Stimulated activated CD4-positive, alpha-beta T cell treated with anti-CD3 and anti-CD28 coated beads, Interleukin-4, amount 100 ng/mL, for 24 hours (primary cell): ENCODE measurements at regions not wholly inside any gene's neighbourhood (a gene's known extent, or its start where the extent isn't known, plus 50 kb on each side); places are given as distances from the start of the nearest gene placed in this dataset.
"Not testable (repeated sequence)": the region's sequence is repeated elsewhere in the genome, so short reads cannot be mapped to it uniquely, and the experiment has no call there.

Experiments
- DNase-seq: peaks from one replicate; pipeline ENCODE4 v3.0.0-alpha.2; 2020

DNA sequence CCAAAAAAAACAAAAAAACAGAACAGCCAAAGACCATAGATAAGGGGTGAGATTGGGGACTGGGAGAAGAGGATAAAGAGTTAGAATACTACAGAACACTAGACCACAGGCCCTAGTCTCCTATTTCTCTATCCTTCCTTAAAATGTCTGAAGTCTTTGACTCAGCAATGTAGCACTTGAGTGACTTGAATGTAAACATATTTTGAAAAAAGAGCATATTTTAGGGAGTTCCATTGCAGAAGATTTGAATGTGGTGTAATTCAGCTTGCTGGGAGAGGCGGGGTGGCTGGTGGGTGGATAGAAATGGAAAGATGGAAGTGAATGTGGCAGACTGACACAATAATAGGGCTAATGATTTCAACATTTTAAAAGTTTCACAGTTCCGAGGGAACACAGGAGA lies 144.9 kb downstream of the CHIC2 start:
- DNase-seq, result no peak

DNA sequence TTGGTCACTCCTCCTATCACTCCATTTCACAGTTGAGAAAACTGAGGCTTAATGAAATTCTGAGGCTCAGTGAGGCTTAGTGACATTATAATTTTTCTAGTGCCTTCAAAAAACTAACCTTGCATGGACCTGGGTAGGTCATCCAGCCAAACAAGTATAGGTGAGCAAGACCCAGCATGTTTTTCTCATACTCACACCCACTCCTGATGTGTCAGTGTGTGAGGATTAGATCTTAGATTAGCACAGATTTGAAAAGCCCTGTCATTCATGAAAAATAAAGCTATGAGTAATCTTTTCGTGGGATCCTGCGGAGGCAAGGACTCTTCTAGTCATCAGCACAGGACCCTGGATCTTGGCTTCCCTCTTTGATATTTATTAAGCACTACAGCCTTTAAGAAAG lies 146.7 kb downstream of the CHIC2 start:
- no peak for DNase-seq

DNA sequence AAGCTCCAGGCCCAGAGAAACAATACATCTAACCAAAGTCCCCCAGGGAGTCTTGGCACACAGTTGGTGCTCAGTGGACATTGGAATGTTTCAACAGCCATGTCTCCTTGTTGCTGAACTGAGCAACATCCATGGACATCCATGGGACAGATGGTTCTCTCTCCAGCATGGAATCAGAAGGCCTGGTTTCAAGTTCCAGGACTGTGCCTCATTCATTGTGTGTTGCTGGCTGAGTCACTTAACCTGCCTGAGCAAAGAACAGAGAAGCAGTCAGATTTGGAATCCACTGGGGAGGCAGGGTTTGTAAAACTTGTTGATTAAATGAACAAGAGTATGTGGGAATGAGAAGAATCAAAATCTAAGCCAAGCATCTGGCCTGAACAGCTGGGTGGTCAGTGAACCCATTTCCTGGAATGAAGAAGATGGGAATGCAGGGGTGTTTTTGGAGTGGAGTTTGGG lies 147.9 kb downstream of the CHIC2 start:
- DNase-seq, result no peak

DNA sequence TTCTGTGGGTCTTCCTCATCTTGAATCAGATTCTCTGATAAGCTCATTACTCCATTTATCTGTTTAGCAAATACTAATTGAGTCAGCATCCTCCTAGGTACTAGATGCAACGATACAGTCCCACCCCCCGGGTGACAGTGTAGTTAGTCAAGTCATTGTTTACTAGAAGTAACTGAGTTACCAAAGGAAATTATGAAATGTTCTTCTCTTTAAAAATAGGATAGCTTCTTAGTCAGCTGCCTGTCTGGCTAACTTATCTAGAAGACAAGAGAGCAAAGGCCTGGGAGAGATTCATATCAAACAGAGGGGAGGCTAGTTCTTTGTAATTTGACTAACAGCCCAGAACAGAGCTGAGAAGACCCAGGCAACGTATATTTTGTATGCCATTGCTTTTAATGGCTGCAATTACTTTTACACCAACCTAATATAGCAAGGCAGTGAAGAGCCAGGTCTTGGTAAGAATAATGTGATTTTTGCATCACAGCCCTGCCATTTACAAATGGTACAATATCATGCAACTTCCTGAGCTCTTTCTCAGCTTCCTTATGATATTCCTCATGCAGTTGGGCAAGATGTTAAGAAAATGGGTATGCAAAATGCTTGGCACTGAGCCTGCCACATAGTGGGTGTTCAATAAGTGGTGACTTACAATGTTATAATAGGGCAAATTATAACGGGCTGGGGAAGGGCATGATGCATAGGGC lies 149.9 kb downstream of the CHIC2 start:
- DNase-seq, result no peak

DNA sequence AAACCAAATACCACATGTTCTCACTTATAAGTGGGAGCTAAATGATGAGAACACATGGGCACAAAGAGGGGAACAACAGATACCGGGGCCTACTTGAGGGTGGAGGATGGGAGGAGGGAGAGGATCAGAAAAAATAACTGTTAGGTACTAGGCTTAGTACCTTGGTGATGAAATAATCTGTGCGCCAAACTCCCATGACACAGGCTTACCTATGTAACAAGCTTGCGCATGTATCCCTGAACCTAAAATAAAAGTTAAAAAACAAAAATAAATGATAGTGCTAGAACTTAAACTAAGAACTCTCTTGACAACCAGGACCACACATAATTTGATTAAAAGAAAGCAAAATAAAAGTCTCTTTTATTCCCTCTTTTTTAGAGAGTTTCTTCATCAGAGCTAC lies 150.6 kb downstream of the CHIC2 start:
- DNase-seq, result no peak

DNA sequence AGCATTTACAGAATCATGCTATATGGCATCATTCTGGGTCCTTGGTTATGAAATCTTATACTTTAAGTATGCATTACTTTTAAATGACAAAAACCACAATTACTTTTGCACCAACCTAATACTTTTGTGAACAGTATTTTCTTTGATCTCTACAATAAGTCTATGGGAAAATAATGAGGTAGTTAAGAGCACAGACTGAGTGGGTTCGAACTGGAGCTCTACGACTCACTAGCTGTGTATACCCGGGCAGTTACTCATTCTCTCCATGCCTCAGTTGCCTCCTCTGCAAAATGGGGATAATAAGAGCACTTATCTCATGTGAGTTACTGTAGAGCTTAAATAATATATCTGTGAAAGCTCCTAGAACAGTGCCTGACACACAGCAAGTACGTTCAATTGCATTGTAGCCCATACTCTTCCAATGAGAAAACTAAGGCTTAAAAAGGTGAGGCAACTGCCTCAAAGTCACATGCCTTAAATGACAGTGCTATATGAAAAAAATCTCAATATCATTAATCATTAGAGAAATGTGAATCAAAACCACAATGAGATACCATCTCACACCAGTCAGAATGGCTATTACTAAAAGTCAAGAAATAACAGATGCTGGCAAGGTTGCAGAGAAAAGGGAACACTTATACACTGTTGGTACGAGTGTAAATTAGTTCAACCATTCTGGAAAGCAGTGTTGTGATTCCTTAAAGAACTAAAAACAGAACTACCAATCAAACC lies 151.5 kb downstream of the CHIC2 start:
- DNase-seq, result no peak

DNA sequence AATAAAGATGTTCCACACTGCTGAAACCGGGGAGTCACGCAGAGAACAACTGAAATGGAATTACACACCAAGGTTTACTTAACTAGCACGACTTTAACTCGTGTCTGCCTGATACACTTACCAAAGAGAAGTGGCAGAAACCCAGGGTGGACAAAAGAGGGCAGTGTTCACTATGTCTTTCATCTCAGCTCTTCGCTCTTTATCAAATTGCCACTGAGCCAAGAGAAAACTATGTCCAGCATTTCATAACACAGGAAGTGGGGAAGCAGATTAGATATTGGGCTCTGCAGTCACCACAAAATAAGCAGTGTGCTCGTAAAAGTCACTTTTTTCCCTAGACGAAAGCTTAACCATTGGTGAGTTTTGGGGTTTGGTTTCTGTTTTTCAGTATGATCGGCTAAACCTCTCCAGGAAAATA lies 155.7 kb downstream of the CHIC2 start:
- DNase-seq, result no peak

DNA sequence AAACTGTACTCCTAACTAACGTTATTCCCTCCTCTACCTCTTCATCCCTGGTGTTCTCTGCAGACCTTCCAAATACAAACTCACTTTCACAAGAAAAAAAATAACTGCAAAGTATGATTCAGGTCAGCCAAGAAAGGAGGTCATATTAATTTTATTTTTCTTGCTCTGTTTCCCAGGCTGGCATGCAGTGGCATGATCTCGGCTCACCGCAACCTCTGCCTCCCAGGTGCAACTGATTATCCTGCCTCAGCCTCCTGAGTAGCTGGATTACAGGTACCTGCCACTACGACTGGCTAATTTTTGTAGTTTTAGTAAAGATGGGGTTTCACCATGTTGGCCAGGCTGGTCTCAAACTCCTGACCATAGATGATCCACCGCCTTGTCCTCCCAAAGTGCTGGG lies 156.6 kb downstream of the CHIC2 start:
- no peak for DNase-seq

DNA sequence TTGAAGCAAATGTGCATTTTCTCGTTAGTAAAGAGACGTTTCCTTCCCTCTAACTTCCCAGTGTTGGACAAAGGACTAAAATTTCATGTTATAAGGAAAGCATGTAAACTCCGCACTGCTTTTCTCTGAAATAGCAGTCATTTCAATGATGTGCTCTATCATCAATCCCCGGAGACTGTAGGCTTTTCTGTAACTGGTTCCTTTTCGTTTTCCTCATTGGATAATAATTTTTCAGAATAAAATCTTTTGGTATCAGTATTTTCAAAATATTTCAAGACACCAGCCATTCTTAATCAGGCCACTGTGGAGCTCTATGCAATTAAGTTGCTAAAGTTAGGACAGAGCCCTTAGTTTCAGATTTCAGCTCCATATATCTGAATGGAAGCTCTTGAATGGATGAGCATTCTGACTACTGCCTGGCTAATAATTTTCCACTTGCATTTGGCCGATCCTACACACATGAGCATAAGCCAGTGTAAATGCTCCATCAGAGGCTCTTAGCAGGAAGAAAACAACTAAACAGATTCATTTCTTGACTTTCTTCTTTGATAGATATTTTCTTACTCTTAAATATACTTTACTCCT lies 157.7 kb downstream of the CHIC2 start:
- DNase-seq, result no peak

DNA sequence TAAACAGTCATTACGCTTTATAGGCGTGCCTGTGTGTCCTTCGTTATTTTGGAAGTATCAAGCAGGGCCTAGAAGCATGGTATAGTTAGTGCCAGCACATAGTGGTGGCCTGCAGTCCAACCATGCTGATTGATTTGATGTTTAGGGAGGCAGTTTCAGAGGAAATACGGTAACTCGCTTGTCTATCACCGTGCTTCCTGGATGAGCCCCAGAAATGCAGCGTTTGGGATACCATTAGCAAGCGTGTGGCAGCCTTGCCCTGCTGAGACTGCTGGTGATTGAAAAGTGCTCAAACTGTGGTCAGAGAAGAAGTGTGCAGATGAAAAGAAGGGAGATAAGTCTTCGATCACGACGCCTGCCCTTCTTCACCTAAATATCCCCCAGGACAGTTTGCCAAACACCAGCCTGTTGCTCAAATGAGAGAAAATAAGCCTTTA lies 158.4 kb downstream of the CHIC2 start:
- no peak for DNase-seq

DNA sequence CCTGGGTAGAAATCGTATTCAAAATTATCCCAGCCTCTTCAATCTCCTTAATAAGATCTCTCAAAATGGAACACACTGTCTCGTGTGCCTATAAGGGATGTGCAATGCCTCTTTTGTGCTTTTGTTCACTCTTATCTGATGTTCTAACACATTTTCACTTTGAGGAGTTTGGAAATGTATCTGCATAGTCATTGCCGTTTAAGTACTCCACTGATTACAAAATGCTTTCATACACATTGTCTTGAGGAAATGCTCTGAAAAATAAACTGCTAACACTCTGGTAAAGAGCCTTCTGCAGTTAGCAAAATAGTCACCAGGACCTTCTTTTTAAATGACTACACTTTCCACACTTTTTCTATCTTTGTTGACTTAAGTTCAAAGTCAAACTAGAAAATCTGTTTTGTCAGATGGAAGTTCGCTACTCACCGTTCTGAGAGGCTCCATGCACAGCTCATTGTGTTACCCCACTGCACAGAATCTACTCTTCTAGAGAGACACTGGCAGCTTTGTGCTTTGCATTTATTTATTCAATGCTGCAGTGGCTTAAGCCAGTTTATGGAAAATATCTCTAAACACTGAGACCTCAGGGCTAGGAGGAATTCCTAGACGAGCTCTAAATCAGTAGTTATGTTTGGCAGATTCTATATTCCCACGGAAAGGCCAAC lies 159.0 kb downstream of the CHIC2 start:
- DNase-seq, result no peak

DNA sequence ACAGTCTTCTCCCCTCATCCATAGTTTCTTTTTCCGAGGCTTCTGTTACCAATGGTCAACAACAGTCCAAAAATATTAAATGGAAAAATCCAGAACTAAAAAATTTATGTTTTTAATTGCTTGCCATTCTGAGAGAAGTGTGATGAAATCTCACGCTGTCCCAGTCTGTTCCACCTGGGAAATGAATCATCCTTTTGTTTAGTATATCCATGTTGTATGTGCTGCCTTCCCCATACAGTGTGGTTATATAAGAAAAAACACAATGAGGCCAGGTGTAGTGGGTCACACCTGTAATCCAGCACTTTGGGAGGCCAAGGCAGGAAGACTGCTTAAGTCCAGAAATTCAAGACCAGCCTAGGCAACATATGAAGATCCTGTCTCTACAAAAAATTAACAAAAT lies 161.6 kb downstream of the CHIC2 start:
- no peak for DNase-seq

DNA sequence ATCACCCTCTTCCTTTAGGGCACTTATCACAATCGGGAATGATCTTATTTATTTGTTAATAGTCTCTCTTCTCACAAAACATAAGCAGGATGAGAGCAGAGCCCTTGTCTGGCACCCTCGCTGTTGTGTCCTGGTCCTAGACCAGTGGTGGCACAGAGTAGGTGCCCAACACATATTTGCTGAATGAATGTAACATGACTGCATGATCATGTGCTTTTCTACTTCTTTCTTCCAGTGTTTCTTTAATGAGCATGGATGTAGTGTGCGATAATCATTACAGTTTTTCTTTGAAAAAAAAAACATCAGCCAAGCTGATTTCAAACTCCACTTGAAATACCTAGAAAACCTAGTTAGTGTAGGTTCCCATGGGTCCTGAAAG lies 164.1 kb downstream of the CHIC2 start:
- no peak for DNase-seq

DNA sequence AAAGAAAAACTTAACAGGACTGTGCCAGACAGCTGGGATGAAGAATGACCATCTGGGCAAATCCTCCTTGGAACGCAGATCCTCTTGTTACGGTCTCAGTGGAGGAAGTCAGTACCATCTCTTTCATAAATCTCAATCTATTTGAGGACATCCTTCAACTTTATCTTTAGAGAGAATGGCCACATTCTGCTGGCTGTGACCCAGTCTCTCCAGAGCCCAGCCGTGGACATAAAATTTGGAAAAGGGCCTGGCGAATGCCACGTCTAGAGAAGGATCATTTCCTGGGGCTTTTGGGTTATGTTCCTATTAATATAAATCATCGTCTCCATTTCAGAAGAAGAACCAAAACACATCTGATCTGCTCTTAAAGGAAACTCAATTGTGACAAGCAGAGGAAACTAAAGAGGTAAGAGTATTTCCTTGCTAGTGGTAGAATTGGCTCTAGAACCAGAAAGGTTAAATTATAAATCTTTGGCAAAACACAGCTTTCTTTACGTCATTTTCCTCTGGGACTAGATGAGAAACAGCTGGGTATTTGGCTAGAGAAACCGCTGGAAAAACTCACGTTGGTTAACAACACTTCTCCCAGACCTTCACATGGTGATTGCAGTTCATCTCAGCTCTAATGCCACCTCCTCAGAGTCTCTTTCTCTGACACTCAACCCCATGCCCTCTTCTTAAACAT lies 164.7 kb downstream of the CHIC2 start:
- DNase-seq, result no peak

DNA sequence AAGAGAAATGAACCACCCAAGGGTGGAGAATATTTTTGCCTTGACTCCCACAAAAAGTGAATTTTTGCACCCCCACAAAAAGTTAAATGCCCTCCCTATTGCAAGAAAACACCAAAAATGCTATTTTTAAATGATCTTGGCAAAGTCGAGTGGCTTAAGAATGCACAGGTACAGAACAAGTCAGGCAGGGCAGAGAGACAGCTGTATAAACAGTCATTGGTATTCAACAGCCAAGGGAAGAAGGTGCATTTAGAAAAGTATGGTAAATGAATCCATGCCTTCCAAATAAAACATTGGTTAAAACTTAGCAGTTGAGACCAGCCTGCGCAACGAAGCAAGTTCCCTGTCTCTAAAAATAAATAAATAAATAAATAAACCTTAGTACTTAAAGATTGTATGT lies 169.3 kb downstream of the CHIC2 start:
- no peak for DNase-seq

DNA sequence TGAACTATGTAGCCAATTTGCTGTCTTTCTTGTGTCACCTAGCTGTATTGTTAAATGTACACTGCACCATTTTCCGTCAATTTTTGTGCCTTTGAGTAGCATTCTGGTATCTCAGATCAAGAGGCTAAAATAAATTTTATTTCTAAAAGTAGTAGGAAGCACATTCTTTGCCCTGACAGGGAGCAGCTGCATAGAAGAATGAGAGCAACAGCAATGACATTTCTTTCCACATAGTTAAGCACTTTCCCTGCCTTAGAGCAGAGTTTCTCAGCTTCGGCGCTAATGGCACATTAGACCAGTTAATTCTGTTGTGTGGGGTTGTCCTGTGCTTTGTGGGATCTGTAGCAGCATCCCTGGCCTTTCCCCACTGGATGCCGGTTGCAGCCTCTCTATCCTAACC lies 173.9 kb downstream of the CHIC2 start:
- DNase-seq, result no peak

DNA sequence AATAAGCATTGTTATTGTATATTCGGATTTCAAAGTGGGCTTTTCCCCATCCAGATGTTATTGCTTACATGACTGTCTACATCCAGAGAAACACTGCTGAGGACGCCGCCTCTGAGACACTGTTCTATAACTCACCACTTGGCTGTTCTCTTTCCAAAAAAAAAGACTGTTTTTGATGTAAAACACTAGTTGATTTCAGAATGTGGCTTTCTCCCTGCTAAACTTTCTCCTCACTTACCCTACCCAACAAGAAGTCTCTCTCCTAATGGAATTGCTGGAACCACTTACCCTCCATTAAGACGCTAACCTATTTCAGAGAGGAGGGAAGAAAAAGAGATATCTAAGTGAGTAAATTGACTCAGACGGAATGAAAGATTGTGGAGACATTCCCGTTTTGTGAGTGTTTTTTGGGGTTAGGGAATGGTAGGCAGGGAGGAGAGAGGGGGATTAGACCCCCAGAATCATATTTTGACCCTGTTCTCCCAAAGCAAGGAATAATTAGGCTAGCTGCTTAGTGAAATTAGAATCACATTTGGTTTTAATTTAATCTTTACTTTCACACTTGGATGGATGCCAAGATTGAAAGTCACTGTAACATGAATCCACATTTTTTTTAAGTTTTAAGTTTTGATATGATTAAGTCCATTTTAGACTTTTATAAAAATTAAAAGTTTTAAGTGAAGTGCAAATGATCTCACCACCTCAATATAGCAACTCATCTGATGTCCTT lies 174.9 kb downstream of the CHIC2 start:
- DNase-seq, result no peak

DNA sequence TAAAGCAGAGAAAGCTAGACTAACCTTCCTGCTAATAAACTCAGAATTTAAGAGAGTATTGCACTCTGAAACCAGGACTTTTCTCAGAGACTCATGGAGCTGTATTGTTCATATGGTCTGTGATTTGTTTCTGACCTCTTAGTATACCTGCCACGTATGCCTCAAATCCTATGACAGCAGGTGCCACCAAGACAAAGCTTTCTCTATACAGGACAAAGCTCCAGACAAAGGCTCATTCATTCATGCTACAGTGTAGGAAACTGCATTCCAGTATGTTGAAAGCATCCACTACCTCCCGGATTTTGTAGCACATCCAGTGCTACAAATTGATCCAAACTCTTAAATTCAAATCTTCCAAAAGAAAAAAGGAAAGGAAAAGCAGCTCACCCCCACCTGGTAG lies 178.3 kb downstream of the CHIC2 start:
- DNase-seq, result no peak

DNA sequence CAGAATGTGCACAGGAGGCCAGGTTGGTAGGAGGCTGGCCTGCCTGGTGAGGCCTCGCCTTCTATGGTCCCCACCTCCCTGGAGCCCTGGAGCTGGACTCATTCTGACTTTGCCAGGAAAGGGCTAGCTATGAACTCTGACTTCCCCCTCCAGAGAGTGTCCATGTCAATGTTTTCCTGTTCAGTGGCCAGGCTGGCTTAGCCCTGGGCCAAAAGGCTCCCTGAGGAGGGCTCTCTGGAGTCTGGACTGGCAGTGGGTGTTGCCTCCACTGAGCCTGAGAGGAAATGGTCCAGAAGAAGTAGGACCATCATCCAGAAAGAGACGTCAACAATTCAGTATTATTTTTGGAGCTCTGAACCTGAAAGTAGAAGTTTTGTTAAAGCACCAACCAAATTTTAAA lies 178.7 kb downstream of the CHIC2 start:
- DNase-seq, result no peak

DNA sequence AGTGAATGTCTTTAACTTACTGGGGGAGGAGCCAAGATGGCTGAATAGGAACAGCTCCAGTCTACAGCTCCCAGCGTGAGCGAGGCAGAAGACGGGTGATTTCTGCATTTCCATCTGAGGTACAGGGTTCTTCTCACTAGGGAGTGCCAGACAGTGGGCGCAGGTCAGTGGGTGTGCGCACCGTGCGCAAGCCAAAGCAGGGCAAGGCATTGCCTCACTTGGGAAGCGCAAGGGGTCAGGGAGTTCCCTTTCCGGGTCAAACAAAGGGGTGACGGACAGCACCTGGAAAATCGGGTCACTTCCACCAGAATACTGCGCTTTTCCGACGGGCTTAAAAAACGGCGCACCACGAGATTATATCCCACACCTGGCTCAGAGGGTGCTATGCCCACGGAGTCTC lies 187.3 kb downstream of the CHIC2 start:
- DNase-seq, result not testable (repeated sequence)

DNA sequence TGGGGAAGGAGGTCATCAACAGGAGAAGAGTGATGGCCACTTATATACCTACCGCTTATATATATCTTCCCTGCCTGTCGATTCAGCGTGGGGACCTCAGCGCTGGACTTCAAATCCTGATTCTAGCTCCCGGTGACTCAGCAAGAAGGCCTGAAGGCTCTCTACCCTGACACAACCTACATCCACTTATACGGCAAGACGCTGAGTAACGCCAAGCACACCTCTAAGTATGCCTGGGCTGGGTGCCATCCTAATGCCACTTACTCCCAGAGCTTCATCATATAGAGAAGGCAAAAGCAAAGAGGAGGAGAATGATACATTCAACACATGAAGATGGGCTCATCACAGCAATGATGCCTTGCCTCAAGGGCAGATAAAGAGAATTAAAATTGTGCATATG lies 198.3 kb downstream of the CHIC2 start:
- DNase-seq, result no peak

DNA sequence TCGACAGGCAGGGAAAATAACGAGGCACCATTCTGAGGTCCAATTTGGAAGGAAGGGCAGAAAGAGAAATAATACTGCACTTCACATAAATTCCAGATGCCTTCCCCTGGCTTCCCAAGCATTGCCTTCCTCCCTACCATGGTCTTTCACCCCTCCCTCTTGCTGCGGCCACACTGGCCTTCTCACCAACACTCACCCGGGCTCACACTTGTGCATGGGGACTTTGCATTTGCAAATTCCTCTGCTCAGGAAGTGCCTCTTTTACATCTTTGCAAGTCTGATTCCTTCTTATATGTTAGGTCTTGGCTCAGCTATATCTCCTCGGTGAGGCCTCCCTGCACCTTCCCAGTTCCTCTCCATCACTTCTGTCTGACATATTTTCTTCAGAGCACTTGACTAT lies 199.4 kb downstream of the CHIC2 start:
- DNase-seq, result no peak
